Caco-2 (cell line): ENCODE measurements at regions not wholly inside any gene's neighbourhood (a gene's known extent, or its start where the extent isn't known, plus 50 kb on each side); places are given as distances from the start of the nearest gene placed in this dataset.

Experiments used
- BruUV-seq: library from RNA; stranded (reverse); fragments of 400-500 nt; replicated peaks from 2 replicates; lab custom pipeline; 2021; lab: Mats Ljungman, UMichigan
- CTCF ChIA-PET: fragments of 300-600 bp; sonication (Branson Sonifier 250); formaldehyde crosslinking; loops from one replicate; lab custom pipeline; 2022; ENCODE audit warnings: antibody characterized with exemption; lab: Charles Lee
- POLR2A ChIA-PET: fragments of 300-600 bp; sonication (Branson Sonifier 250); formaldehyde crosslinking; loops from one replicate; lab custom pipeline; 2022; ENCODE audit warnings: antibody characterized with exemption; lab: Charles Lee
- DNase-seq, 2 experiments: peaks; one replicate each; pipeline versions ENCODE4 v3.0.0 to v3.0.0-alpha.2; 2020 to 2022
- H3K27me3 ChIP-seq: replicated peaks from 2 replicates; pipeline ENCODE4 v1.6.0; 2011; ENCODE audit warnings: low read length; ENCODE audit not compliant: control insufficient read depth, insufficient read depth
- H3K36me3 ChIP-seq: 2 replicates; pipeline ENCODE4 v1.5.1; 2011; ENCODE audit warnings: low read length; ENCODE audit not compliant: control insufficient read depth, insufficient read depth
- H3K4me1 ChIP-seq: fragments of 250-450 bp; sonication (Bioruptor Pico); 2 replicates; pipeline ENCODE4 v1.5.1; 2020; ENCODE audit warnings: mild to moderate bottlenecking
- H3K4me3 ChIP-seq: 2 replicates; pipeline ENCODE4 v1.5.1; 2011; ENCODE audit warnings: low read depth, mild to moderate bottlenecking, control low read depth, low read length
- H3K9me3 ChIP-seq: fragments of 250-450 bp; sonication (Bioruptor Pico); 2 replicates; pipeline ENCODE4 v1.5.1; 2020; ENCODE audit warnings: mild to moderate bottlenecking, moderate library complexity
- H3K27ac Mint-ChIP-seq: one replicate; pipeline ENCODE4 v1.8.0; 2022; ENCODE audit warnings: mixed read lengths; ENCODE audit not compliant: unreplicated experiment
- H3K27me3 Mint-ChIP-seq: one replicate; pipeline ENCODE4 v1.8.0; 2022; ENCODE audit warnings: mixed read lengths; ENCODE audit not compliant: insufficient read depth, unreplicated experiment
- H3K36me3 Mint-ChIP-seq: one replicate; pipeline ENCODE4 v1.8.0; 2022; ENCODE audit warnings: mild to moderate bottlenecking, mixed read lengths; ENCODE audit not compliant: insufficient read depth, unreplicated experiment
- H3K4me1 Mint-ChIP-seq: one replicate; pipeline ENCODE4 v1.8.0; 2022; ENCODE audit warnings: low read depth, mixed read lengths; ENCODE audit not compliant: unreplicated experiment
- H3K4me3 Mint-ChIP-seq: one replicate; pipeline ENCODE4 v1.8.0; 2022; ENCODE audit warnings: mild to moderate bottlenecking, moderate library complexity, mixed read lengths; ENCODE audit not compliant: unreplicated experiment
- H3K9me3 Mint-ChIP-seq: one replicate; pipeline ENCODE4 v1.8.0; 2022; ENCODE audit warnings: mixed read lengths; ENCODE audit not compliant: unreplicated experiment
- CTCF ChIP-seq, 2 experiments: fragments of 200-600 bp in 1 of 2; IDR thresholded peaks; 1 replicate in 1 of 2; 2 replicates in 1 of 2; pipeline versions ENCODE4 v1.5.1 to v1.8.0; 2011 to 2022; ENCODE audit warnings: antibody characterized with exemption in 1 of 2, control low read depth in 1 of 2, inconsistent platforms in 1 of 2, low read depth in 1 of 2, low read length in 1 of 2, mild to moderate bottlenecking in 1 of 2, moderate library complexity in 1 of 2; ENCODE audit not compliant: insufficient read depth in 1 of 2, severe bottlenecking in 1 of 2, unreplicated experiment in 1 of 2
- intact Hi-C: fragments of 100-400 bp; cut with micrococcal nuclease; formaldehyde crosslinking; loops from one replicate; pipeline ENCODE4 v1.10.0; 2022; ENCODE audit not compliant: unreplicated experiment

- peaks cover 12% of the 10 kb centered on the region for H3K9me3 Mint-ChIP-seq
- no peak overlapping the region for H3K4me3 Mint-ChIP-seq
- no peak for TF ChIP-seq CTCF (IDR thresholded peaks at IDR 0.05; ENCODE audit: insufficient read depth in 1 of 2, low read depth in 1 of 2, low read length in 1 of 2, severe bottlenecking in 1 of 2, unreplicated experiment in 1 of 2)
- POLR2A ChIA-PET, result no interaction called here
- H3K4me1 Mint-ChIP-seq, result peaks cover 30% of the 10 kb centered on the region
- CTCF ChIA-PET, result no interaction called here
- H3K36me3 ChIP-seq, result no peaks in the 10 kb centered on the region
- H3K27me3 Mint-ChIP-seq, result no peaks in the 10 kb centered on the region
- intact Hi-C loops, result no loop called here
- H3K4me1 ChIP-seq, result peaks cover 46% of the 10 kb centered on the region
- no peaks in the 10 kb centered on the region for H3K36me3 Mint-ChIP-seq
- BruUV-seq, result no TSS peak
- H3K9me3 ChIP-seq, result peaks cover 4% of the 10 kb centered on the region; the same call in 1 of the 2 replicates
- no peak overlapping the region for H3K4me3 ChIP-seq
- no peaks in the 10 kb centered on the region for H3K27me3 ChIP-seq
- DNase-seq, result no peak
- H3K27ac Mint-ChIP-seq, result no peak overlapping the region
Observed at GRCh38 chr5:56346741-56347535, 113.8 kb upstream of the ANKRD55 start.

- peaks cover 4% of the 10 kb centered on the region; the same call in 1 of the 2 replicates for H3K9me3 ChIP-seq
- ChIA-PET CTCF (no interaction called here), POLR2A (no interaction called here)
- no peaks in the 10 kb centered on the region for H3K27me3 Mint-ChIP-seq
- no peak overlapping the region for H3K4me3 Mint-ChIP-seq
- H3K4me3 ChIP-seq, result no peak overlapping the region
- H3K27me3 ChIP-seq, result no peaks in the 10 kb centered on the region
- peaks cover 17% of the 10 kb centered on the region for H3K9me3 Mint-ChIP-seq
- BruUV-seq, result no TSS peak
- intact Hi-C loops, result no loop called here
- no peak for TF ChIP-seq CTCF (IDR thresholded peaks at IDR 0.05; ENCODE audit: insufficient read depth in 1 of 2, low read depth in 1 of 2, low read length in 1 of 2, severe bottlenecking in 1 of 2, unreplicated experiment in 1 of 2)
- no peak overlapping the region for H3K27ac Mint-ChIP-seq
- DNase-seq, result no peak
- H3K36me3 Mint-ChIP-seq, result no peaks in the 10 kb centered on the region
- peaks cover 29% of the 10 kb centered on the region for H3K4me1 Mint-ChIP-seq
- peaks cover 40% of the 10 kb centered on the region for H3K4me1 ChIP-seq
- H3K36me3 ChIP-seq, result no peaks in the 10 kb centered on the region
Observed at GRCh38 chr5:56346044-56346710, 113.0 kb upstream of the ANKRD55 start.

- H3K9me3 Mint-ChIP-seq, result peaks cover 22% of the 10 kb centered on the region
- no TSS peak for BruUV-seq
- peaks cover 35% of the 10 kb centered on the region for H3K4me1 ChIP-seq
- intact Hi-C loops, result no loop called here
- H3K27me3 ChIP-seq, result no peaks in the 10 kb centered on the region
- no peaks in the 10 kb centered on the region for H3K27me3 Mint-ChIP-seq
- CTCF ChIA-PET, result no interaction called here
- H3K4me1 Mint-ChIP-seq, result peaks cover 21% of the 10 kb centered on the region
- H3K9me3 ChIP-seq, result peaks cover 4% of the 10 kb centered on the region; the same call in 1 of the 2 replicates
- H3K36me3 Mint-ChIP-seq, result no peaks in the 10 kb centered on the region
- POLR2A ChIA-PET, result no interaction called here
- no peak for TF ChIP-seq CTCF (IDR thresholded peaks at IDR 0.05; ENCODE audit: insufficient read depth in 1 of 2, low read depth in 1 of 2, low read length in 1 of 2, severe bottlenecking in 1 of 2, unreplicated experiment in 1 of 2)
- no peak for DNase-seq
- no peak overlapping the region for H3K27ac Mint-ChIP-seq
- H3K4me3 Mint-ChIP-seq, result no peak overlapping the region
- H3K4me3 ChIP-seq, result no peak overlapping the region
- H3K36me3 ChIP-seq, result no peaks in the 10 kb centered on the region
Observed at GRCh38 chr5:56345352-56345751, 112.2 kb upstream of the ANKRD55 start.
